ENCODE measurements at regions not wholly inside any gene's neighbourhood (a gene's known extent, or its start where the extent isn't known, plus 50 kb on each side); places are given as distances from the start of the nearest gene placed in this dataset.

DNA sequence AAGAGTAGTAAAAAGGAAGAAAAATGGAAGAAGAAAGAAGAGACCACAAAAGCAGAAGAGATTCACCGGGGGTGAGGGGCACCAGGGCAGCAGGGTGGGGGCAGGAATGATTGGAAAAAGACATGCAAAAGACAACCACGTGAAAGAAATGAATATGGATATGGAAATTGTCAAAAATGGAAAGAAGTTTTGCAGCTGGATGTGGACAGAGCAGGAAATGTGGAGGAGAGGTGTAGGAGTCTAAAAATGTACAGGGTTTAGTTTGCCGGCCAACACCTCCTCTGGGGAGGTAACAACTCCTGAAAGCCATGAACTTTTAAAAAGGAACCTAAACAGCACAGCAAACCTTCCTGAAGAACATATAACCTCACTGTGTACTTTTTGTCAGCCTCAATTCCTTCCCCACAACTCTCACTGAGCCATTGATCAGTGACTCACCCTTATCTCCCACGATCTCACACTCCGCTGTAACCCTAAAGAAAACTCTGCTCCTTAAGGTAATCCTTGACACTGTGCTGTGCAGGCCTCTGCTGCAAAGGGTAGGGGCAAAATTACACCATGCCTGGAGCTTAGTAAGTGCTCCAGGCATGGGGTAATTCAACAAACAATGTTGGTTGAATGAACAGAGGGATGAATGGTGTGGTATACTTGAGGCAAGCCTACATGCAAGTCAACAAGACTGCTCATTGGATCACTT, 100.2 kb upstream of the BOC start:
- 73 to 87% (median 73%) methylated on average over 5 of the region's 5 CpGs for WGBS, 3 donors
- Histone ChIP-seq H3K36me3 (ENCODE audit: insufficient read depth in 1 of 2, low read depth in 1 of 2) (no peaks in the 10 kb centered on the region), H3K27ac (no peak overlapping the region), H3K27me3 (ENCODE audit: insufficient read depth in 3 of 3, low read length in 2 of 3) (no peaks in the 10 kb centered on the region), H3K4me3 (no peak overlapping the region), H3K4me1 (no peaks in the 10 kb centered on the region), H3K9me3 (no peaks in the 10 kb centered on the region)
- DNase-seq, result no peak
- ATAC-seq, result no peak
- intact Hi-C loops (cut with DNase I), result no loop called here
- TF ChIP-seq, protein P1, sequence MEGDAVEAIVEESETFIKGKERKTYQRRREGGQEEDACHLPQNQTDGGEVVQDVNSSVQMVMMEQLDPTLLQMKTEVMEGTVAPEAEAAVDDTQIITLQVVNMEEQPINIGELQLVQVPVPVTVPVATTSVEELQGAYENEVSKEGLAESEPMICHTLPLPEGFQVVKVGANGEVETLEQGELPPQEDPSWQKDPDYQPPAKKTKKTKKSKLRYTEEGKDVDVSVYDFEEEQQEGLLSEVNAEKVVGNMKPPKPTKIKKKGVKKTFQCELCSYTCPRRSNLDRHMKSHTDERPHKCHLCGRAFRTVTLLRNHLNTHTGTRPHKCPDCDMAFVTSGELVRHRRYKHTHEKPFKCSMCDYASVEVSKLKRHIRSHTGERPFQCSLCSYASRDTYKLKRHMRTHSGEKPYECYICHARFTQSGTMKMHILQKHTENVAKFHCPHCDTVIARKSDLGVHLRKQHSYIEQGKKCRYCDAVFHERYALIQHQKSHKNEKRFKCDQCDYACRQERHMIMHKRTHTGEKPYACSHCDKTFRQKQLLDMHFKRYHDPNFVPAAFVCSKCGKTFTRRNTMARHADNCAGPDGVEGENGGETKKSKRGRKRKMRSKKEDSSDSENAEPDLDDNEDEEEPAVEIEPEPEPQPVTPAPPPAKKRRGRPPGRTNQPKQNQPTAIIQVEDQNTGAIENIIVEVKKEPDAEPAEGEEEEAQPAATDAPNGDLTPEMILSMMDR (IDR thresholded peaks at IDR 0.05), result no peak

DNA sequence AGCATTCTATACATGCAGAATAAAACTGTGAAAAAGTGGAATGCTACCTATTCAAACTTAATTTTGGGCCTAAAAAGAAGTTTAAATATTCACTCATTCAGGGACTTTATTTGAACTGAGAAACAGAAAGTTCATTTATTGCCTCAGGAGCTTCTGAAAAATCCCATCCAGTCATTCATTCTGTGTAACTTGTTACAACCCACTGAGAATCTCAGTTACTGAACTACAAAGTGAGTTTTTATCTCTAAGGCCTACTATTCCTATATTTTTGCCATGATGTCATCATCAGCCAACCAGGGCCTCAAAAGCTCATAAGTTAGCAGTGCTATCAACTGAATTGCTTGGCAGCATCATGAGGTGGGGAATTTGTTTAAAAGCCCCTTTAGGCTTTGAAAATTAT, 98.0 kb upstream of the BOC start:
- intact Hi-C loops (cut with DNase I), result no loop called here
- ATAC-seq, result no peak

DNA sequence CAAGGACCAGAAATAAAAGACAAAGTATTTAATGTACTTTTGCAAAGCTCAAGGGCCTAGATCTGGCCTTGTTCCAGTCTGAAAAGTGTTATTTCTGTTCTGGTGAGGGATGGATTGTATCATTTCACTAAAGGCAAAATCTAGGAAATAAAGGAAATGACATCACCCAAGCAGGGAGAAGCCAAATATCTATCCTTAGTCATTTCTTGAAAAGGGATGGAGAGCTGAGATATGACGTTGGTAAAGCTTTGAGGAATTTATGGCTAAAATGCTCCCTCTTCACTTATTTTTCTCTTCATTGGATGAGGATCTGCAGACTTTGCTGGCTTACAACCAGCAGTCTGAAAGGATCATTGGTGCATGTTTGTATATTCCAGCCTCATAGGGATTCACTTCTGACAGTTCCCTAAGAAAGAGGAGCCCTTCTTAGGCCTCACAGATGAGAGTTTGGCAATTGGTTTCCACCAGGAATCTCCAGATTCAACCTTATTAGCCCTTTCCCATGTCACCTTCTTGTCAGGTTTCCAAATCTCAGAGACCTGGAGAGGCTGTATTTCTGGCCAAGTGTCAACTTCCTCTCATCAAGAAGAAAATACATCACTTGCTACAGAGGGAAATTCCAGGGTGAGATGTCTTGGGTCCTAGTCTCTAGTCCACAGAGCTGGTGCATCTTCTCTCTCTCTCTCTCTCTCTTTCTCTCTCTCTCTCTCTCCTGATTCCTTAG, 93.7 kb upstream of the BOC start:
- Histone ChIP-seq H3K4me1 (no peaks in the 10 kb centered on the region), H3K36me3 (ENCODE audit: insufficient read depth in 1 of 2, low read depth in 1 of 2) (no peaks in the 10 kb centered on the region), H3K27ac (no peak overlapping the region), H3K4me3 (no peak overlapping the region), H3K9me3 (no peaks in the 10 kb centered on the region), H3K27me3 (ENCODE audit: insufficient read depth in 3 of 3, low read length in 2 of 3) (no peaks in the 10 kb centered on the region)
- DNase-seq (no peak), ATAC-seq (no peak)
- 37 to 64% (median 38%) methylated on average over 1 of the region's 1 CpG for WGBS, 3 donors
- TF ChIP-seq, protein P1 (IDR thresholded peaks at IDR 0.05), result no peak
- intact Hi-C loops (cut with DNase I), result no loop called here

More for the DNA sequence above, 98.0 kb upstream of the BOC start:
- no peaks in the 10 kb centered on the region for H3K4me1 ChIP-seq
- no peaks in the 10 kb centered on the region for H3K36me3 ChIP-seq (ENCODE audit: insufficient read depth in 1 of 2, low read depth in 1 of 2)
- no peak for DNase-seq
- H3K4me3 ChIP-seq, result no peak overlapping the region
- H3K9me3 ChIP-seq, result no peaks in the 10 kb centered on the region
- TF ChIP-seq, protein P1 (IDR thresholded peaks at IDR 0.05), result no peak
- no peaks in the 10 kb centered on the region for H3K27me3 ChIP-seq (ENCODE audit: insufficient read depth in 3 of 3, low read length in 2 of 3)
- H3K27ac ChIP-seq, result no peak overlapping the region

DNA sequence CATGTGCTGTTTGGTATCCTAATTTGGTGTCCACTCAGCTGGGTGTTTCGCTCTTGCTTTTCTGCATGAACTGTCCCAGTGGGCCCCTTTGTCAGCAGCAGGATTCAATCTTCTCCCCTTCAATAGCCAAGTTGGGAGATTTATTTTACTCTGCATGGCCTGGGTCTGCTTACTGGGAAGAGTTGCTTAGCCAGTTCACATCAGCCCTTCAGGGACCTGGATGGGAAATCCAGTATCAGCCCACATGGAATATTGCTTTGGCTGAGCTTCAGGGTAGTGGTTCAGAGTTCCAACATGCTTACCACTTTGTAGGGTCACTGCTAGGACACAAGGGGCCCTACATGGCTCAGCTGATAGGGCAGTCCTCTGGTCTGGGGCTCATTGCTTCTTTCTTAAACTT, 93.0 kb upstream of the BOC start:
- no peaks in the 10 kb centered on the region for H3K27me3 ChIP-seq (ENCODE audit: insufficient read depth in 3 of 3, low read length in 2 of 3)
- DNase-seq (no peak), ATAC-seq (no peak)
- intact Hi-C loops (cut with DNase I), result no loop called here
- no peaks in the 10 kb centered on the region for H3K4me1 ChIP-seq
- no peaks in the 10 kb centered on the region for H3K36me3 ChIP-seq (ENCODE audit: insufficient read depth in 1 of 2, low read depth in 1 of 2)
- H3K9me3 ChIP-seq, result no peaks in the 10 kb centered on the region
- H3K27ac ChIP-seq, result no peak overlapping the region
- TF ChIP-seq, protein P1 (IDR thresholded peaks at IDR 0.05), result no peak
- H3K4me3 ChIP-seq, result no peak overlapping the region
- 88 to 89% (median 89%) methylated on average over 1 of the region's 1 CpG for WGBS, 3 donors
